MCF 10A (cell line): ENCODE measurements at regions not wholly inside any gene's neighbourhood (a gene's known extent, or its start where the extent isn't known, plus 50 kb on each side); places are given as distances from the start of the nearest gene placed in this dataset.
A peak's percentile ranks its signal among the peaks of the same experiment; 100 is the strongest.
"Not testable (repeated sequence)": the region's sequence is repeated elsewhere in the genome, so short reads cannot be mapped to it uniquely, and the experiment has no call there.

Experiments
- BruUV-seq: library from RNA; stranded (reverse); fragments of 400-500 nt; replicated peaks from 2 replicates; lab custom pipeline; 2021; lab: Mats Ljungman, UMichigan
- CTCF ChIA-PET: fragments of 300-600 bp; sonication (Branson Sonifier 250); formaldehyde crosslinking; extraction: SDS; loops from one replicate; lab custom pipeline; 2021; ENCODE audit warnings: antibody characterized with exemption, inconsistent platforms; lab: Yijun Ruan, JAX
- POLR2A ChIA-PET: fragments of 300-600, 350-650 bp; sonication (Branson Sonifier 250); formaldehyde crosslinking; extraction: SDS; loops from one replicate; lab custom pipeline; 2020; ENCODE audit warnings: antibody characterized with exemption, inconsistent platforms; lab: Yijun Ruan, JAX
- DNase-seq: peaks from one replicate; pipeline ENCODE4 v3.0.0-alpha.2; 2018; ENCODE audit not compliant: unreplicated experiment
- H3K27ac Mint-ChIP-seq: one replicate; pipeline ENCODE4 v1.8.0; 2022; ENCODE audit warnings: mild to moderate bottlenecking, low read depth, mixed read lengths; ENCODE audit not compliant: unreplicated experiment
- H3K27me3 Mint-ChIP-seq: one replicate; pipeline ENCODE4 v1.8.0; 2022; ENCODE audit warnings: mixed read lengths; ENCODE audit not compliant: insufficient read depth, unreplicated experiment
- H3K36me3 Mint-ChIP-seq: one replicate; pipeline ENCODE4 v1.8.0; 2022; ENCODE audit warnings: mild to moderate bottlenecking, moderate library complexity, mixed read lengths; ENCODE audit not compliant: insufficient read depth, unreplicated experiment
- H3K4me1 Mint-ChIP-seq: one replicate; pipeline ENCODE4 v1.8.0; 2022; ENCODE audit warnings: mixed read lengths; ENCODE audit not compliant: insufficient read depth, unreplicated experiment
- H3K4me3 Mint-ChIP-seq: one replicate; pipeline ENCODE4 v1.8.0; 2022; ENCODE audit warnings: mild to moderate bottlenecking, moderate library complexity, mixed read lengths; ENCODE audit not compliant: unreplicated experiment
- H3K9me3 Mint-ChIP-seq: one replicate; pipeline ENCODE4 v1.8.0; 2022; ENCODE audit warnings: mixed read lengths; ENCODE audit not compliant: unreplicated experiment
- intact Hi-C: fragments of 100-400 bp; cut with micrococcal nuclease; formaldehyde crosslinking; loops from 2 replicates; pipeline ENCODE4 v1.14.1; 2022

DNA sequence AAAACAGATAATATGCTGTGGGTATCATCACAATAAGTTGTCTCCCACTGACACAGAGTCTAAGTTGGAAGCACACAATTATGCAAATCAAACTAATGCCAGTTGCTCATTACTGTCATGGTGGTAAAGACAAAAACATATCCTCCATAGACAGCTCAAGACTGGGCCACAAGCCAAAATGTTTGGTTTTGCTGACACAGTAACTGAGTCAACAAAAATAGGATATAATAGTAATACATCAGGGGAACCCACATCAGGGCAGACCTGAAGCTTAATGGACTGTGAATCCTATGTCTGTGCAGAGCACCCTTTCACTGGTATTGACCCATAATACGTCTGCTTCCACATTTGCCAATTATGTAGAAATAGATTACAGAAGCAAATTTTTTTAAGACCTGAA lies 597.8 kb downstream of the TTLL7 start:
- BruUV-seq = not testable (repeated sequence)

DNA sequence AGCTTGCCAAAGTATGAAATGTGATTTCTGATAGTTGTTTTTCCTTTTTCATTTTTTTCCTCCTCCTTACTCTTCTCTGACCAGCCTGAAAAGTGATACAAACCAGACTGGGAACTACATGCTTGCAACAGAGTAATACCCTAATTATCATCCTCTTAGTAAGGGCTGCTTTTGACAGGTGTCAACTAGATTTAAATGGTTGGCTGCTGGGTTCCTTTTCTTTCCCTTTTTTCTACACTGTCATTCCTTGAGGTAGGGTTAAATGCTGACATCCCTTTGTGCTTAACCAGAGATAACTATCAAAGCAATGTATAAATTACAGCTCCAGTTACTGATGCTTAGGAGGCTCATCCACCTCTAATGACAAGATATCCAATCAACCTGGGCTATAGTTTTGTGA lies 598.8 kb downstream of the TTLL7 start:
- CTCF ChIA-PET, H3K27me3 Mint-ChIP-seq, DNase-seq, BruUV-seq, POLR2A ChIA-PET, H3K27ac Mint-ChIP-seq, H3K4me1 Mint-ChIP-seq, intact Hi-C loops, H3K9me3 Mint-ChIP-seq, H3K4me3 Mint-ChIP-seq, H3K36me3 Mint-ChIP-seq: not testable (repeated sequence)

More for the DNA sequence above, 597.8 kb downstream of the TTLL7 start:
- intact Hi-C loops, H3K36me3 Mint-ChIP-seq, H3K9me3 Mint-ChIP-seq, CTCF ChIA-PET, POLR2A ChIA-PET, H3K4me3 Mint-ChIP-seq, H3K27ac Mint-ChIP-seq, H3K4me1 Mint-ChIP-seq, H3K27me3 Mint-ChIP-seq, DNase-seq: not testable (repeated sequence)

DNA sequence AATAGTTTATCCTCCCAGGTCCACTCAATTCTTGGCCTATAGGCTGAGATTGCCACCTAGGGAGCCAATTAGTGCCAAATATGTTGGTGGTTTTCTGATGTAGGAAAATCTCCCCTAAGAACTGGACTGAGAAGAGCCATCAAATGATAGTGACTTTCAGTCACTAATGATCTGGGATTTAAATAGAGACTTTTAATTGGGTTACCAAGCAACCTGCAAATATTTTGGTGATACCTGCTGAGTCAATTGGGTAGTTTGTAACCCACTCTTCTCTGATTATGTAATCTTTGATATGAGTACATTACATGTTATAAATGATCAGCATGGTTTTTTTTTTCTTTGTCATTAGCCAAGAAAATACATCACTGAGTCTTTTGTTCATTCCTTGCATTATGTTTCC lies 600.8 kb downstream of the TTLL7 start:
- BruUV-seq, H3K27ac Mint-ChIP-seq, H3K4me3 Mint-ChIP-seq, DNase-seq, H3K9me3 Mint-ChIP-seq, POLR2A ChIA-PET, H3K4me1 Mint-ChIP-seq, H3K27me3 Mint-ChIP-seq, H3K36me3 Mint-ChIP-seq, intact Hi-C loops, CTCF ChIA-PET: not testable (repeated sequence)

DNA sequence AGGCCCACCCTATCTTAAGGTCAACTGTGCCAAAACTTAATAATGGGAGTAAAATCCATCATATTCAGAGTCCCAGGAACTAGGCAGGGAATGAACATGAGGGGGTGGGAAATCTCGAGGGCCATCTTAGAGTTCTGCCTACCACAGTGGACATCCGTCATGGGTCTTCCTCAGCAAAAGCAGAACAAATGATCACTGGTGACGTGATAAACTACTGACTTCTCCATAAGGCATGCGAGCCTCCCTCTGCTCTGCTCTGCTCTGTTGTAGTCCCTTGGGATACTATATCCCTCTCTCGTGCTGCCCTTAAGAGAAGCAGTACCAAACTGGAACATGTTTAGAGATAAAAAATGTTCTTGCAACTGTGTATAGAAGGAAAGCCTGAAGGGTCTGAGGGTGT lies 603.8 kb downstream of the TTLL7 start:
- BruUV-seq, H3K9me3 Mint-ChIP-seq, H3K27ac Mint-ChIP-seq, H3K36me3 Mint-ChIP-seq, H3K4me3 Mint-ChIP-seq, DNase-seq, H3K27me3 Mint-ChIP-seq, H3K4me1 Mint-ChIP-seq, CTCF ChIA-PET, POLR2A ChIA-PET, intact Hi-C loops: not testable (repeated sequence)

DNA sequence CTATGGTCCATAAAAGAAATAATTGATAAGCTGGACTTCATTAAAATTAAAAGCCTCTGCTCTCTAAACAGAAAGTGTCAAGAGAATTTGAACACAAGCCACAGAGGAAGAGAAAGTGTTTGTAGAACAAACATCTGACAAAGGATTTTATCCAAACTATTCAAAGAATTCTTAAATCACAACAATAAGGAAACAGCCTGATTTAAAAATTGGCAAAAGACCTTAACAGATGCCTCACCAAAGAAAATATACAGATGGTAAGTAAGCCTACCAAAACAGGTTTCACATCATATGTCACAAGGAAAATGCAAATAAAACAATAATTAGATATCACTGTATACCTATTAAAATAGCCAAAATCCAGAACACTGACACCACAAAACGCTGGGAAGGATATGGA lies 612.0 kb downstream of the TTLL7 start:
- POLR2A ChIA-PET, H3K27ac Mint-ChIP-seq, H3K4me1 Mint-ChIP-seq, CTCF ChIA-PET, H3K4me3 Mint-ChIP-seq, H3K9me3 Mint-ChIP-seq, H3K36me3 Mint-ChIP-seq, intact Hi-C loops, BruUV-seq, H3K27me3 Mint-ChIP-seq, DNase-seq: not testable (repeated sequence)

DNA sequence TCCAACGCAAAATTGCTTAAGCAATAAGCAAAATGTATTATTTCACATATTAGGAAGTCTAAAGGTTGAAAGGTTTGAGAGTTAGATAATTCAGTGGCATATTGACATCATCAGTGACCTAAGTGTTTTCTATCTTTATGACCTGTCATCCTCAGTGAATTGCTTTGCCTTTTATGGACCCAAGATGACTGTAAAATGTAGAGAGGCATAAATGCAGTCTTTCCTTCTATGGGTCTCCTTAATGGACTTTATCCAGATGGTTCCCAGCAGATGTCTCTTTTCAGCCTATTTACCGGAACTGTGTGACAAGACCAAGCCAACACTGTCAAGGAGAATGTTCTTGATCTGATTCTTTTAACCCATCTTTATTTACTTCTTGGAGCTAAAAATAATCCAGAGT lies 615.8 kb downstream of the TTLL7 start:
- POLR2A ChIA-PET, BruUV-seq, H3K4me1 Mint-ChIP-seq, H3K36me3 Mint-ChIP-seq, H3K27ac Mint-ChIP-seq, DNase-seq, H3K9me3 Mint-ChIP-seq, CTCF ChIA-PET, H3K27me3 Mint-ChIP-seq, H3K4me3 Mint-ChIP-seq, intact Hi-C loops: not testable (repeated sequence)

DNA sequence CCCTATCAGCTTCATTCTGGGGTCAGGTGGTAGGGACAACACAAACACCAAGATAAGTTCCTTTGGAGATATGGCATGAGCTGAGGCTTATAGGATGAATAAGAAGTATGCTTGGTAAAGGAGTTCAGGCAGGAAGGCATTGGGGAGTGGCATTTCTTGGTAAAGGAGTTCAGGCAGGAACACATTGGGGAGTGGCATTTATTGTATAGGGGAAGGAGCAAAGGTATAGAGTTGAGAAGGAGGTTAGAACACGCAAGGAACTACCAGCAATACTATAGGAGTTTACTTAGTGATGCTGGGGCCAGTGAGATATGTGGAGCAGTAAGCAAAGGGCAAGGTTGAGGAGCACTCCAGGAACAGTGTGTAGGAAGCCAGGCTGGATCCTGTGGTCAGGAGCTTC lies 625.9 kb downstream of the TTLL7 start:
- H3K36me3 Mint-ChIP-seq, intact Hi-C loops, H3K27me3 Mint-ChIP-seq, DNase-seq, H3K4me1 Mint-ChIP-seq, BruUV-seq, H3K27ac Mint-ChIP-seq, H3K9me3 Mint-ChIP-seq, H3K4me3 Mint-ChIP-seq, POLR2A ChIA-PET: not testable (repeated sequence)
- CTCF ChIA-PET = interaction anchor here (0.5 kb wide), 1 partner anchor 343 kb away, joined by 3 read pairs; no protein-coding TSS in a partner anchor

DNA sequence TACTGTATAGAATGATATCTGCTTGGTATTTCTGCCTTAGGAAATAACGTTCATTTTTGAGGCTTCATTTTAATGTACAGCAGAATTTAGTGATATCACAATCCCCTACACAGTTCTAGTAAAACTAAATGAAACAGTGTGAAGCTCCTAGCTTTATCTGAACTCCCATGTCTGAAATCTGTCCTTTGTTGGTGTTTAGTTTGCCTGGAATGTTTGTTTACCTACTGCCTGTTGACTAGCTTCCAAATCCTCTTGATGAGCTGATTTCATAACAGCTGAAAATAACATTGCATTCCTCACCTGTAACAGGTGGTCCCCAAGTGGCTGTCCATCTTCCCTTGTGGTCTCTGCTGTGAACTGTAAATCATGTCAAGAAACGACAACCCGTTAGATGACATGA lies 629.1 kb downstream of the TTLL7 start:
- H3K4me1 Mint-ChIP-seq, H3K27me3 Mint-ChIP-seq, POLR2A ChIA-PET, DNase-seq, H3K27ac Mint-ChIP-seq, BruUV-seq, CTCF ChIA-PET, intact Hi-C loops, H3K9me3 Mint-ChIP-seq, H3K4me3 Mint-ChIP-seq, H3K36me3 Mint-ChIP-seq: not testable (repeated sequence)

DNA sequence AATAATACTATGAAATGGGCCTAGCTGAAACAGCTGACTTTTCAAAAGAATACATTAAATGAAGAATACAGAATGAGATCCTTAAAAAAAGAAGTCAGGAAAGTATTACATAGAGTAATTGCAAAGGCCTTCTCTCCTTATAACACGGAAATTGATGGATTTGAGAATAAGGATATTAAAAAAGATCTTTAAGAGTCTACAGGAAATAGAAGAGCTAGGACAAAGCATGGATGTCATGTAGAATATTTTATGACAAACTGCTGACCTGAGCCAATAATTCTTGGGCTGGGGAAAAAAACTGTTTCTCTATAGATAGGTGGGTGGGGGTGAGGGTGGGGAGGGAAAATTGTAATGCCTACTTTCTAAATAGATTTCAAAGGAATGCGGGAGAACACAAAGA lies 633.6 kb downstream of the TTLL7 start:
- POLR2A ChIA-PET, intact Hi-C loops, DNase-seq, H3K4me3 Mint-ChIP-seq, BruUV-seq, CTCF ChIA-PET, H3K36me3 Mint-ChIP-seq, H3K27ac Mint-ChIP-seq, H3K27me3 Mint-ChIP-seq, H3K4me1 Mint-ChIP-seq, H3K9me3 Mint-ChIP-seq: not testable (repeated sequence)

DNA sequence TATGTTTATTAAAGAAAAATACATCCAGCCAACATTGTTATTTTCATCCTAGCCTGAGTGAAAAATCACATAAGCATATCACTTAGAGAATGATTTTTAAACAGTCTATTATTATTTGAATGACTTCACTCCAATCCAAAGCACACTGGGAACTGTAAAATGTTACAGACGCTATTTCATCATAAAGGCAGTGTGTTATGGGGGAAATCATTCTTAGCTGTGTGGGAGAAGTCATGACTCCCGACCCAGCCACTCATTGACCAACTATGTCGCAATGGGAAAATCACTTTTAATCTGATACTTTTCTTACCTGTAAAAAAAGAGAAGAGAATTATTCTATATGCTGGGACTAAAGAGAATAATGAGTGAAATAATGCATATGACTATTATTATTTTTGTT lies 653.6 kb downstream of the TTLL7 start:
- DNase-seq = peak; percentile 3
- intact Hi-C loops, CTCF ChIA-PET, BruUV-seq, H3K27ac Mint-ChIP-seq, H3K4me1 Mint-ChIP-seq, H3K27me3 Mint-ChIP-seq, H3K4me3 Mint-ChIP-seq, POLR2A ChIA-PET, H3K36me3 Mint-ChIP-seq, H3K9me3 Mint-ChIP-seq: not testable (repeated sequence)
